HG02870 (cell line): ENCODE measurements at regions not wholly inside any gene's neighbourhood (a gene's known extent, or its start where the extent isn't known, plus 50 kb on each side); places are given as distances from the start of the nearest gene placed in this dataset.

ENCODE experiments used
- ATAC-seq: cut with Tn5 transposase; IDR thresholded peaks from one replicate; pipeline ENCODE4 v1.9.1; 2021; ENCODE audit warnings: mild to moderate bottlenecking, moderate library complexity; ENCODE audit not compliant: unreplicated experiment

DNA sequence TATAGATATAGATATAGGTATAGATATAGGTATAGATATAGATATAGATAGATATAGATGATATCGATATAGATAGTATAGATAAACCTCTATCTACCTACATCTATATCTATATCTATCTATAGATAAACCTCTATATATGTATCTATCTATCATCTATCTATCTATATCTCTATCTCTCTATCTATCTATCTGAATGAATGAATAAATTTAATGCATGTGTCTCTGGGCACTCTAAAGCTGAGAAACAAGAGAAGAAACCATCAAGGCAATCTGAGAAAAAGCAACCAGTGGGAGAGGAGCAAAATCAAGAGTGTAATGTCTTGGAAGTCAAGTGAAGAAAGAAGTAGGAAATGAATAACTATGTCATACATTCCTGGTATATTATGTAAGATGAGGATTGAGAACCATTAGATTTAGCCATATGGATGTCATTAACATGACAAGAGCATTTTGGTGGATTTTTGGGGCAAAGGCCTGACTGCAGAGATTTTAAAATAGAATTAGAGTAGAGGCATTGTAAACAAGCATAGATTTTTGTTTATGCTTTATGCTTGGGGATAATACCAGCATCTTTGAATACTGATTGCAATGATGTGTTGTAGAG lies 1262.7 kb upstream of the MIR17HG start:
- no peak for ATAC-seq

DNA sequence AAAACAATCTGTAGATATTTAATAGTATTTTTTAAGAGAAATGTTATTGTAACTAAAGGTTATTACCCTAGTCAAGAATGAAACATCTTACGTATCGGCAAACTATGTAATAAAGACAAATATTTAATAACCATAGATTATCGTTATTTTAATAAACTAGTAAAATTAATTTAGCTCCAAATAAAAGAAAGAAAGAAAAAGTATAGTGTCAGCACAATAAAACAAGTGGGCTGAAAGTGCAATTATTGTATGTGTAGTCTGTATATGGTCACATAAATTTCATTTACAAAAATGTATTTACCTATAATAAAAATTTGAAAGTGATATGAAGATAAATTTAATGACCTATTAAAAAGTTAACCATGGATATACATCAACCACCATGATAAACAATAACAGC lies 1258.4 kb upstream of the MIR17HG start:
- ATAC-seq: no peak

DNA sequence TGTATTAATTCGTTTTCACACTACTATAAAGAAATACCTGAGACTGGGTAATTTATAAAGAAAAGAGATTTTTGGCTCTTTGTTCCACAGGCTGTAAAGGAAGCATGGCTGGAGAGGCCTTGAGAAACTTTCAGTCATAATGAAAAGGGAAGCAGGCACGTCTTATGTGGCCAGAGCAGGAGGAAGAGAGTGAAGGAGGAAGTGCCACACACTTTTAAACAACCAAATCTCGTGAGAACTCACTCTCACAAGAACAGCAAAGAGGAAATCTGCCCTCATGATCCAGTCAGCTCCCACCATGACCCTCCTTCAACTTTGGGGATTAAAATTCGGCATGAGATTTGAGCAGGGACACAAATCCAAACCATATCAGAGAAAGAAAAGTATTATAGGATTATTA lies 1255.9 kb upstream of the MIR17HG start:
- ATAC-seq: no peak

DNA sequence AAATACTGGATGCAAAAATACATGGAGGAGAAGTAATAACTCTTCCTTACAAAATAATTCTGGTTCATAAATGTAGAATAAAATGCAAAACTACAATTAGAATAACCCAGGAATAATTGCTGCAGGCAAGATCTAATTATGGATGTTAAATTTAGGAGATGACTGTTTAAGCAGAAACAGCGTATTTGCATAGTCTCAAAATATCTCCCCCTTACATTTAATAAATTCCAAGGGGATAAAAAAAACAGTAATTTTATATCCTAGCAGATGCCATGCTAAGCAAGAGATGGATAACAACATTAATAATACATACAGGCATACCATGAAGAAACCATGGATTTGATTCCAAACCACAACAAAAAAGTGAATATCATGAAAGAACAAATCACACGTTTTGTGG lies 1253.1 kb upstream of the MIR17HG start:
- ATAC-seq: no peak

DNA sequence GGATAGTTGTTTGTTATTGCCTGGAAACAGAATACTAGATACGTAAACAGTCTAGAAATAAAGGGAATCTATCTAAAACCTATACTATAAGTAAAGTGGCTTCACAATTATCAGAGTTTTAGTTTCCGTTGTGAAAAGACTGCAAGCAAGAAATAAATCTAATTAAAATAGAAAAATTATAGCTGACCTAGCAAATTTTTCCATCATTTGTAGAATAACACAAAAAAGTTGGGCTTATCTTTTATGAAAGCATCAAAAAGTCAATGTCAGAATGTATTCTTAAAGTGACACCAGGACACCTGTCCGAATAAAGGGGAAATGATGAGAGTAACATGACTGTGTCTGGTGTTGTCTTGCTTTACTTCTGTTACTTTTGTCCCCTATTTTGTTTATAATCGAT lies 1248.9 kb upstream of the MIR17HG start:
- no peak for ATAC-seq

DNA sequence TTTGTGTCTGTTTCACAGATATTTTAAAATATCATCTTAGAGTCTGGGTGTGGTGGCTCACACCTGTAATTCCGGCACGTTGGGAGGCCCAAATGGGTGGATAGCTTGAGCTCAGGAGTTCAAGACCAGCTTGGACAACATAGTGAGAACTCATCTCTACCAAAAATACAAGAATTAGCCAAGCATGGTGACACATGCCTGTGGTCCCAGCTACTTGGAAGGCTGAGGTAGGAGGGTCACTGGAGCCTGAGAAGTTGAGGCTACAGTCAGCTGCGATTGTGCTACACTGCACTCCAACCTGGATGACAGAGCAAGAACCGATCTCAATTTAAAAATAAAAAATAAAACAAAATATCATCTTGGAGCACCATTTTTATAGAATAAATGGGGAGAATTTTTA lies 1247.6 kb upstream of the MIR17HG start:
- ATAC-seq: no peak

DNA sequence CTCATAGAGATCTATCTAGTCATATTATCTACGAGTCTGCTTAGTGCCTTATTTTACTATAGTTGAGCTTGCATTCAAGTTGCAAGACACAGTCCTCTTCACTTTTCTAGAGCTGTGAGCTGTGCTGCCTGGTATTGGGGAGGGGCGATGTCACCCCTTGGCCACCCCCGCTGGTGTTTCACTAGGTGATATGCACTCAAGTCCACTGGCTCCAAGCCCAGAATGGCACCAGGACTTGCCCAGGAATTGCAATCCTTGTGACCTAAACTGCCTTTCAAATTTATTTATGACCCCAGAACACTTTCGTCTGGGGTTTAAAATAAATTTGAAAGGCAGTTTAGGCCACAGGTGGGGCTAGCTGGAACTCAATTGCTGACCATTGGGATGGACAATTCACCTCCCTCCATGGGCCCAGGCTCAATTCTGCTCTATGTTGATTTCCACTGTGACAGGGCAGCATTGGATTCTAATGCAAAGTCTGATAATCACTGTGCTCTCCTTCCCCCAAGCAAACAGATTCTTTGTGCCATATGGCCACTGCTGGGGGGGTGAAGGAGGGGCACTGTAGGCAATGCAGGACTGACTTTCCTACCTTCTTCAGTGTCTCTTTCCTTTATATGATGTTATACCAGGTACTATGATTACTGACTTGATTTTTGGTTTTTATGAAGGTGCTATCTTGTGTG lies 1244.2 kb upstream of the MIR17HG start:
- no peak for ATAC-seq

DNA sequence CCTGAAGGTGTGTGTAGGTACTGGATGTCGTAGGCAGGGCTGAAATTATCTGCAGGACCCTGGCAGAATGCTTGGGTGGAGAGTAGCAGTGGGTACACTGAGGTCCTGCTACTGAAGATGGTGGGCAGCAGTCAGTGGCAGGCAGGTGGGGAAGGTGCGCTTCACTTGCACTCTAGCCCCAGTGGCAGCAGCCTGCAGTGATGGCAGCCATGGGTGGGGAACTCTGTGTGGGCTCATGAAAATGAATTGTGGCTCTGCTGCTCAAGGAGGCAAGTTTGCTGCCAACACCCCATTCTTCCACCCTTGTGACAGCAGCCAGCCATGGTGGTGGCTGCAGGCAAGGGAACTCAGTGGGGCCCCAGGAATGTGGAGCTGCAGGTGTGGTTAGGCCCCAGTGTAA lies 1242.7 kb upstream of the MIR17HG start:
- ATAC-seq: no peak

DNA sequence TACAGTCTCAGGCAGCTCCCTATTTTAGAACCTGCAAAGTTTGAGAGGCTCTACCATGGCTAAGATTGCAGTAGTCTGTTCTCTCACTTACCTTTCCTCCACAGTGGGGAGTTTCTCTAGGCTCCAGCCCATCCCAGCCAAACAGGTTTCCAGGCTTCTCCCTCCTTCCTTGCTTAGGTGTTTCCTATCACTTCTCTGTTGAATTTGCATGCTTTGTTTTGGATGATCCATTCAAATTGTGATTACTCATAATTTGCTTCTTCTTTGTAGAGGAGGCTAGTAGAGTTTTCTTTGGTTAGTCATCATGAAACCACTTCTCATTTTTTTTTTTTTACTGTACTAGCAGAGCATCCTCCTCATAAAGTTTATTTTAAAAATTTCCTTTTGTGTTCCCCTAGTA lies 1242.2 kb upstream of the MIR17HG start:
- no peak for ATAC-seq

DNA sequence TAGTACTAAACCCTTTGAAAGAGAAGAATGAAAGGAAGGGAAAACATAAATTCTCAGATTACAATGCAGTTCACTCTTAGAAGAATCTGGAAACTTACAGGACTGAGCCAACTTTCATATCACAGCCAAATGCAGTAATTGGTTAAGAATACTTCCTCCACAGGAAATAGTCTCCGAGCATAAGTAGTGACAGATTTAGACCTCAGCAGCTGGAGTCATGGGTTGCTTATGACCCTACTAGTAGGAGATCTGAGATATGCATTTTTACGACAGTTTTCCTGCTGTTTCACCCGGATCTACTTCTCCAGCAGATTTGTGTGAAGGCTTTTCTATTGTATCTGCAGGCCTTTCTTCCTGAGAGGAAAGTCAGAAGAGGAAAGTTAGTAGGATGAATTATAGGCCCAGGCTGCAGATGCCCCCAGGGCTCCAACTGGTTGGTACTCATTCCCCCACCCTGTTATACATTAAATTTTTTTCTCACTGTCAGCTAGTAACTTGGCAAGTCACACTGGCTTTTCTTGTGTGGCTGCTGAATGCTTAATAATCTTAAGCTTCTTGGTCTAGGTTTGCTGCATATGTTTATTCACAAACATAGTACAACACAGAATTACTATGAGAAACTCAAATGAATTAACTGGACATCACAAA lies 1241.5 kb upstream of the MIR17HG start:
- no peak for ATAC-seq

DNA sequence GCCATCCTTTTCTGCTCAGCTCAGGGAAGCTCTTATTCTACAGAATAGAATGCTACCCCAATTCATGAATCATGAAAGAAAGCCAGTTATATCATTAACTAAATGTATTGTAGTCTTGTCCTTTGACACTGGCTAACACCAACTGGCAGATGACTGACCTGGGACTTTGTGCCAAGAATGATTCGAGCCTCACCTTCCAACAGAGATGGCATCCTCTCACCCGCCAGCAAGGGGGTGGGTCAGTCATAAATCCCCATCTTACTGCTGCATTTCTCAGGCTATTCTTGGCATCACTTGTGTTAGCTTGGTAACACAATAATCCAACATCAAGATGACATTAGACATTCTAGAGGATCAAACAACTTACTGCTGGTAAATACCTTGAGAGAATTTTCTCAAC lies 1239.8 kb upstream of the MIR17HG start:
- no peak for ATAC-seq

DNA sequence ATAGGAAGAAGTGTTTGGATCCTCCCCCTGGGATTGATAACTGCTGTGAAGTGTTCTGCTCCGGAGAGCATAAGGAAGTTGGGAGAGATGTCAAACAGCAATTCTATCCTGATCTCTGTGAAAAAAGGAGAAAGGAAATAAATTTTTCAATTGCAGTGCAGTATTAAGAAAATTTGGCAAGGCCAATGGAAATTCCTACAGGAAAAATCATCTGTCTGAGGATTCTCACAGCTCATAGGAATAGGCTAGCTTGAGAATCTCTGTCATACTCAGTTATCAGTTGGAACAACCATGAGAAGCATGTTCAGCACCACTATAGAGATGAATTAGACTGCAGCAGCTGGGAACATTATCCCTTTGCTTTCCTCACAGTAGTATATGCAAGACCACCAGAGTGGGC lies 1238.9 kb upstream of the MIR17HG start:
- no peak for ATAC-seq

DNA sequence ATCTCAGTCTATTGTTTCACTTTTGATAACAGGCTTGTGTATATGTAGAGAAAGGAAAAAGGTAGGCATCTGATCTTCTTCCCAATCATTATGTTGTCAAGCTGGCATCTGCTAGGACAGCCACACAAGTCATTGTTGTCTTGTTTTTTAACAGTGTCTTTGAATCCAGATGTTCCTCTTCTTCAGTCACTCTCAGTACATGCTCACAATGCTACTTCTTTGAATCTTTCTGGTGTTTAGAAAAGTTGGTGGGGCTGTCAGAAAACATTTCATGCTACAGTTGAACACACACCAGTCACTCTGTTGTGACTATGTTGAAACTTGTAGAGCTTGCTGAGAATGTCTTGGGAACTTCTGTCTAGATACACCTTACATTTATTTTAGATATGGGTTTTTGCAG lies 1231.4 kb upstream of the MIR17HG start:
- ATAC-seq: no peak

DNA sequence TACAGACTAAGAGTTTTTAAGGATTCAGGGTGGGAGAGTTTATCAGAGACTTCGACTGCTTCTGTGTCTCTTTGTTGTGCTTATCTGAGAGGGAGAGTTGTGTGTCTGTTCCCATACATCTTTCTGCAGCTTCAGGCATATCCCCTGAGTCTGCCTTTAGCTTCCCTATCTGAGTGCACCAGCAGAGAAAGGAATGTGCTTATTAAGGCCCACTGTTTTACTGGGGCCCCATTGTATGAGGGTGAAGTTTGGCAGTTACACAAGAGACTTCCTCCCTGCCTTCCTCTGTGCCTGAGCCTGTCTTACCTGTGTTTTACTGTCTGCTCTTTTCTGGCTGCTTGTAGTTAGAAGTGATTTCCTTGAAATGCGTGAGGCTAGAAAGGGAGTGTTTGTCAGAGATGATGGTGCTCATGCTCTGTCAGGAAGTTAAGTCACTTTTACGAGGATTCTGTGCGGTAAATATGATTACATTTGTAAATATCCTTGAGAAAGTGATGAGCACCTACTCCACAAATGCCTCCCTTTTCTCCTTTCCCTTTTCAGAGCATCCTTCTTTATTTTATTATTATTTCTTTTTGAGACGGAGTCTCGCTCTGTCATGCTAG lies 1228.9 kb upstream of the MIR17HG start:
- ATAC-seq: no peak

DNA sequence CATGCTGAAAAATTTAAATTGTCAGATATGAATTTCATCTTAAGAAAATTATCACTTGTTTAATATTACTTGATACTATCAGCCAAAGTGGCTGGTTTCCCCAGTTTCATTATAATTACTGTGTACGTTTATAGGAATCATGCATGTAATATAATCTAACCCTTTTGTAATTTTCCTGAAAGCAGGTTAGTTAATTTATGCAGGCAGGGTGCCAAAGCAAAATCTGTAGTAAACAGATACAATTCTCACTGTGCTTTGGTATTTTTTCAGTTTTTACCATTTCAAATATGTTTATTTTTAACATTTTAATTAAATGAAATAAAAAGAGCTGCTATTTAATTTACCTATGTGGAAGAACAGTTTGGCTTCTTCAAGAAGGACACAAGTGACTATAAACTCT lies 1227.5 kb upstream of the MIR17HG start:
- no peak for ATAC-seq

DNA sequence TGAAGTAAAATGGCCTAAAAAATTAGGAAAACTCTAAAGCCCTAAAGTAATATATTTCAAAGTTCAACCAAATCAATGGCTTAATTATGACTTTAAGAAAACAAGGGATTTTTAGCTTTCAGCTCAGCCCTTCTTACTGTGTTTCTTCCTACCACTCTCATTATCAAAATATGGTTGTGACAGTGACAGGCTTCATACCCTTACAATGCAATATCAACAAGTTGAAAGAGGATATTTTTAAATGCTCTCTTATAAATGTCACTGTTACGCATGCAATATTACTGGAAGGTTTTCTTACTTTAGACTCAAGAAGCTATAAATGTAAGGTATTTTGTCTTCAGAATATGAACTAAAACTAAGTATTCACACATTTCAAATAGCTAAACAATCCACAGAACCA lies 1225.7 kb upstream of the MIR17HG start:
- no peak for ATAC-seq

DNA sequence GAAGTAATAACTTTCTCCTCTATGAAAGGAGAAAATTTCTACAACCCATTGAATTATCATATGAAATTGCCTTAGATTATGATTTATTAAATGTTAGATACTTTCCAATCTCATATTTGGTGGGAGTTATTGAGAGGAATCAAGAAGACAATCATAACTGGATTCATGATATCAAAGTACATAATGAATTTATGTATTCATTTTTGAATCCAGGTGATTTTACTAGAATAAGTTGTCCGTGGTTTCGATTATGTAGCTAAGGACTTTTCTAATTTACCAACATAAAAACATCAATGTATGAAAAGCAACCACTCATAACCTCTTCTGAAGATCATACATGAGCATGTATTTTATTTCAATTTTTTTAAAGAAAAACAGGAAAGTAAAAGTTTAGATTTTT lies 1225.0 kb upstream of the MIR17HG start:
- ATAC-seq: no peak

DNA sequence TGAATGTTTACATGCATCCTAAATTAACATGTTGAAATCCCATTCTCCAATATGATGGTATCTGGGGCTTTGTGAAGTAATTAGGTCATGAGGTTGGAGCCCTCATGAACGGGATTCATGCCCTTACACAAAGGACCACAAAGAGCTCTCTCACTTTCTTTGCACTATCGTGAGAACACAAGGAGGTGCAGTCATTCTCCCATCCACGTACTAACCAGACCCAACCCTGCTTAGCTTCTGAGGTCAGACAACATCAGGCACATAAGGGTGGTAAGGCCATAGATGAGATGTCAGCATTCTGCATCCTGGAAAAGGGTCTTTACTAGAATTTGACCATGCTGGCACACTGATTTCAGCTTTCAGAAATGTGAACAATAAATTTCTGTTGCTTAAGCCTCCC lies 1211.9 kb upstream of the MIR17HG start:
- ATAC-seq: no peak

DNA sequence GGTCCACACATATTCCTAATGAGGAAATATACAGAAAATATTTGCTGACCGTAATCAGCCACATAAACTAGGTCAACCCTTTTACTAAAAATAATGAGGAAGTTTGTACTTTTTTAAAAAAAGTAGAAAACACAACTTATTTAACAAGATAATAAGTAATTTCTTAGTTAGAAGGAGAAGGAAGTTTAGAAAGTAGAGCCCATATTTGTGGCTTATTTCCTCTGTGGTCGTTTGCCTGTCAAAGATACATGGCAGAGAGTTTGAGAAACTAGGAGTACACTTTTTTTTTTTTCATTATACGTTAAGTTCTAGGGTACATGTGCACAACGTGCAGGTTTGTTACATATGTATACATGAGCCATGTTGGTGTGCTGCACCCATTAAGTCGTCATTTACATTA lies 1205.2 kb upstream of the MIR17HG start:
- no peak for ATAC-seq

DNA sequence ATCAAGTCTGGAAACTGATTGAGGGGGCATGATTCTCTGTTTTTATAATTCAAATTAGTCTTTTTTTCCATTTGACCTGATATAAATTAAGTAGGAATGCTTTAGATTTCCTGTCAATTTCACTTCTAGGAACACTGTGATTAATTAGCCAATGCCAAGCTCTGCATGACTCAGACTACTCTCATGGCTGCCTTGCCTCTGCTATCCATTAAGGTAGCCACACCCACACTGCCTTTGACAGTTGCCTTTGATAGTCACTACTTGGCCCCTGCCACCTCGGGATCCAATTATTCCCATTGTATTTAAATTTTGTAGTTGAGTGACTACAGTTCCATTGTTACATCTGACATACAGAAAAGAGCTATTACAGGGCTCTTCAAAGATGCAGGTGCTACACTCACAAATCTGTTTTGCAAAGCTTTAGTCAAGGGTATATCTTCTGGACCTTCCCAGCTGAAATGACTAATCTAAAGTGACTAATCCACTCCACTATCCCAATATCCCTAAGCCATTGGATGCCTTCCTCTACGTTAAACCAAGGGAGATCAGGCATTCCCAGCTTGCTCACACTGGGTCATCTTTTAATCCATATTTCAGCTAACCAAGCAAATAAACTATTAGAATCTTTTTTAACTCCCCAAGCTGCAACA lies 1193.1 kb upstream of the MIR17HG start:
- ATAC-seq: no peak

DNA sequence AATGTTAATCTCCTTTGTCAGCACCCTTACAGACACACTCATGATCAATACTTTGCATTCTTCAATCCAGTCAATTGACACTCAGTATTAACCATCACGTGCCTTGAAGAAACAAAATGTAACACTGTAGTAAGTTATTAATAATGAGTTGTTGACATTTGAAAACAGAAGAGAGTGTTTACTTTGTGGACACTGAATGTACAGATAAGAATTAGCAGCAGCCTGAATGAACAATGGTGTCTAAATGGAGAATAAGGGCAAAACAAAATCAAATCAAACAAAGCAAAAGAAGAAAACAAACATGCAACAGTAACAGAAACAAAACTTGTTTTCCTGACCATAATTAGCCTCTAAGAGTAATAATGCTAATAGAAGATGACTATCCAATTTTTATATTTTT lies 1191.1 kb upstream of the MIR17HG start:
- ATAC-seq: no peak

DNA sequence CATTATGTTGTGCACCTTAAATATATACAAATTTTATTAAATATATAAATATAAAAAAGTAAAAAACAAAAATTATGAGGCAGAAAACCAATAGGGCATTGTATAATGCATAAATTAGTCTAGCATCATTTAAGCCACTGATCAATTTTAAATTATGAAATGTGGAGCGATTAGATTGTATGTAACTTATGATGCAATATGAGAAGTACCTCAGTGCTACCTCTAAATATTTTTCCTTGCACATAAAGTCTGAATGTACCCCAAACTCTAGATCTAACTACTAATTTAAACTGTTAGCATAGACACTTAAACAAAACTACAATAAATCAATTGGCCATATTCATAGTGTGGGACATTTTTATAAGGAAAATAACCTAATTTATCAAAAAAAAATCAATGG lies 1178.5 kb upstream of the MIR17HG start:
- no peak for ATAC-seq
